GM12873 (cell line): ENCODE measurements at regions not wholly inside any gene's neighbourhood (a gene's known extent, or its start where the extent isn't known, plus 50 kb on each side); places are given as distances from the start of the nearest gene placed in this dataset.

Experiments used
- CTCF ChIP-seq: IDR thresholded peaks from 2 replicates; pipeline ENCODE4 v1.5.1; 2012; ENCODE audit warnings: low read depth, mild to moderate bottlenecking, moderate library complexity, low read length, control low read depth; ENCODE audit not compliant: insufficient read depth; ENCODE audit errors: missing control alignments

GRCh38 chr4:146998157-146998556, 52.5 kb upstream of the TTC29 start:
- no peak for TF ChIP-seq CTCF

DNA sequence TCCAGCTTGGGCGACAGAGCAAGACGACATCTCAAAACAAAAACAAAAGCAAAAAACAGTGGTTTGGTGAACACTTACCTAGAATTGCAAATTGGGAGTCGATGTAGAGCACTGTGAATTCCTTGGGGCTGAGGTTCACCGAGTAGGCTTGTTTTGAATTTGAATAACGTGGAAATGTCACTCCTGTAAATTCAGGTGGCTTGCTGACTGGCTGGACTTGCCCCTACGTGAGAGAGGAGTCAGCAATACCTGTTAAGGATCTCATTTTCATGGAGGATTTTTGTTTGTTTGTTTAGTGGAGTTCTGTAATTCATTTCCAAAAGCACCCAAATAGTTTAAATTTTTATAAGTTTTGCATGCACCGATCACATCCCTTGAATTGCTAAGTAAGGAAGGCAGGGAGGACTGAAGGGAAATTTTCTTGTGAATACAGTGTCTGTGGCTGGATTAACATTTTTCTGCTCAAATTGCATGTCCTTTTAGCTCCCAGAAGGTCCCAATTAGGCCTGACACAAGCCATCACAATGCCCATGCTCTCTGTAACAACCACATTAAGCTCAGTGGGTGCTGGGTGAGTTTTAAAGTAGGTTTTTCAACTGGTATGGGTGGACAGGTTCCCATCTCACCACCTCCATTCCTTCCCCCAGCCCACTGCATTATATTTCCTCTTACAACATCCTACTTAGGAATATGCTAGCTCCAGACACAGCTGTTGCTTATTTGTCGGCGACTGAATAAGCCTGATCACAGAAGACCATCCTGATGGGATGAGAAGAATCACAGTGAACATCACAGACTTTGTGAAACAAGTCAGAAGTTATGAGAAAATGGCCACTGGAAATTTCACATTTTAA, 58.5 kb upstream of the TTC29 start:
- no peak for TF ChIP-seq CTCF

DNA sequence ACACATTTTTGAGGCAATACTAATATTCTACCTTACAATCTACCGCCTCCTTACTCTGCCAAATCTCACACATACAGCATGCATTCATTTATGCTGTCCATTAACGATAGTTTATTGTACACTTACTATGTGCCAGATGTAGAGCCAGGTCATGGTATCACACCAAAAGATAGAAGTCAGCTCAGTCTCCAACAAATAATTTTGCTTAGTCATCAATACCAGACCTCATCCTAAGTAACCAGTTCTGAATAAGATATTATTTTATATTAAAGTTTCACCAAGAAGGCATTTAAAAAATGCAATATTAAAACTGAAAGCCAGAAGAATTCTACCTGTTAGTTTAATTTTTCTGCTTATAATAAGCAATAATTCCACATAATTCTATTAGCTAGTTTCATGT, 60.6 kb upstream of the TTC29 start:
- TF ChIP-seq CTCF: no peak

- no peak for TF ChIP-seq CTCF
Measured at GRCh38 chr4:147009875-147010274, 64.2 kb upstream of the TTC29 start.

GRCh38 chr4:147011411-147011810, 65.7 kb upstream of the TTC29 start:
- TF ChIP-seq CTCF: no peak

- no peak for TF ChIP-seq CTCF
Measured at GRCh38 chr4:147012059-147012707, 66.5 kb upstream of the TTC29 start.

- TF ChIP-seq CTCF: no peak
Measured at GRCh38 chr4:147014946-147015345, 69.3 kb upstream of the TTC29 start.
